ENCODE measurements at regions not wholly inside any gene's neighbourhood (a gene's known extent, or its start where the extent isn't known, plus 50 kb on each side); places are given as distances from the start of the nearest gene placed in this dataset.
"Not testable (repeated sequence)": the region's sequence is repeated elsewhere in the genome, so short reads cannot be mapped to it uniquely, and the experiment has no call there.

GRCh38 chr12:27143256-27144069 lies 61.1 kb upstream of the C12orf71 start:
- Mint-ChIP-seq H3K9me3 (no peaks in the 10 kb centered on the region), H3K4me3 (no peak overlapping the region), H3K4me1 (no peaks in the 10 kb centered on the region), H3K36me3 (no peaks in the 10 kb centered on the region), H3K27ac (no peak overlapping the region), H3K27me3 (ENCODE audit: insufficient read depth, low read depth) (peaks cover 2% of the 10 kb centered on the region)
- H3F3A ChIP-seq (ENCODE audit: low read depth) = no peaks in the 10 kb centered on the region
- no peaks in the 10 kb centered on the region for H3K79me2 ChIP-seq (ENCODE audit: low read depth)
- no peak for DNase-seq (ENCODE audit: low spot score)
- no peak for TF ChIP-seq CTCF (IDR thresholded peaks at IDR 0.05)
- no peak for TF ChIP-seq EZH2phosphoT487 (IDR thresholded peaks at IDR 0.05)
- no peak for TF ChIP-seq EZH2 (IDR thresholded peaks at IDR 0.05)
- H3K4me1 ChIP-seq = peaks cover 8% of the 10 kb centered on the region
- H3K27ac ChIP-seq = no peak overlapping the region
- H2AFZ ChIP-seq (replicated peaks) = no peak overlapping the region
- H3K27me3 ChIP-seq = no peaks in the 10 kb centered on the region
- no peak overlapping the region for H3K4me2 ChIP-seq
- no peaks in the 10 kb centered on the region for H4K20me1 ChIP-seq (ENCODE audit: low read depth)
- H3K9ac ChIP-seq = no peak overlapping the region
- H3K9me3 ChIP-seq (ENCODE audit: low read depth) = no peaks in the 10 kb centered on the region
- H3K36me3 ChIP-seq = no peaks in the 10 kb centered on the region
- H3K4me3 ChIP-seq = no peak overlapping the region

- not testable (repeated sequence) for H3K4me1 ChIP-seq; H3F3A ChIP-seq (ENCODE audit: low read depth); H3K36me3 Mint-ChIP-seq; H3K9ac ChIP-seq; H3K4me1 Mint-ChIP-seq; H3K4me3 Mint-ChIP-seq; H2AFZ ChIP-seq (replicated peaks); H3K9me3 Mint-ChIP-seq; H3K27ac Mint-ChIP-seq; H3K4me2 ChIP-seq; H3K4me3 ChIP-seq; H3K9me3 ChIP-seq (ENCODE audit: low read depth); DNase-seq (ENCODE audit: low spot score); H4K20me1 ChIP-seq (ENCODE audit: low read depth); H3K36me3 ChIP-seq; H3K27ac ChIP-seq; H3K27me3 ChIP-seq; H3K27me3 Mint-ChIP-seq (ENCODE audit: insufficient read depth, low read depth); H3K79me2 ChIP-seq (ENCODE audit: low read depth)
These were observed 63.3 kb upstream of the C12orf71 start for GRCh38 chr12:27145725-27146124.

- Mint-ChIP-seq H3K4me3 (no peak overlapping the region), H3K4me1 (no peaks in the 10 kb centered on the region), H3K27me3 (ENCODE audit: insufficient read depth, low read depth) (peaks cover 5% of the 10 kb centered on the region), H3K27ac (no peak overlapping the region), H3K9me3 (no peaks in the 10 kb centered on the region), H3K36me3 (no peaks in the 10 kb centered on the region)
- no peak overlapping the region for H3K27ac ChIP-seq
- H2AFZ ChIP-seq (replicated peaks) = no peak overlapping the region
- no peaks in the 10 kb centered on the region for H3K9me3 ChIP-seq (ENCODE audit: low read depth)
- no peak overlapping the region for H3K4me2 ChIP-seq
- no peak overlapping the region for H3K9ac ChIP-seq
- no peak overlapping the region for H3K4me3 ChIP-seq
- H3K4me1 ChIP-seq = peaks cover 8% of the 10 kb centered on the region
- no peaks in the 10 kb centered on the region for H3K36me3 ChIP-seq
- H3F3A ChIP-seq (ENCODE audit: low read depth) = no peaks in the 10 kb centered on the region
- DNase-seq (ENCODE audit: low spot score) = no peak
- H4K20me1 ChIP-seq (ENCODE audit: low read depth) = no peaks in the 10 kb centered on the region
- H3K27me3 ChIP-seq = no peaks in the 10 kb centered on the region
- H3K79me2 ChIP-seq (ENCODE audit: low read depth) = no peaks in the 10 kb centered on the region
- TF ChIP-seq EZH2phosphoT487 (IDR thresholded peaks at IDR 0.05) = no peak
- no peak for TF ChIP-seq CTCF (IDR thresholded peaks at IDR 0.05)
- TF ChIP-seq EZH2 (IDR thresholded peaks at IDR 0.05) = no peak
These were observed 66.0 kb upstream of the C12orf71 start for GRCh38 chr12:27148373-27148772.

GRCh38 chr12:27148791-27149190 lies 66.4 kb upstream of the C12orf71 start:
- Histone ChIP-seq H3K9ac (no peak overlapping the region), H3K79me2 (ENCODE audit: low read depth) (no peaks in the 10 kb centered on the region), H3K4me1 (peaks cover 8% of the 10 kb centered on the region), H3K27ac (no peak overlapping the region), H3K9me3 (ENCODE audit: low read depth) (no peaks in the 10 kb centered on the region), H4K20me1 (ENCODE audit: low read depth) (no peaks in the 10 kb centered on the region), H3K4me2 (no peak overlapping the region), H3K4me3 (no peak overlapping the region), H3F3A (ENCODE audit: low read depth) (no peaks in the 10 kb centered on the region), H3K27me3 (no peaks in the 10 kb centered on the region), H3K36me3 (no peaks in the 10 kb centered on the region), H2AFZ (replicated peaks) (no peak overlapping the region)
- H3K36me3 Mint-ChIP-seq = no peaks in the 10 kb centered on the region
- H3K27ac Mint-ChIP-seq = no peak overlapping the region
- no peak for DNase-seq (ENCODE audit: low spot score)
- H3K4me3 Mint-ChIP-seq = no peak overlapping the region
- peaks cover 5% of the 10 kb centered on the region for H3K27me3 Mint-ChIP-seq (ENCODE audit: insufficient read depth, low read depth)
- no peak for TF ChIP-seq CTCF (IDR thresholded peaks at IDR 0.05)
- TF ChIP-seq EZH2phosphoT487 (IDR thresholded peaks at IDR 0.05) = no peak
- no peak for TF ChIP-seq EZH2 (IDR thresholded peaks at IDR 0.05)
- no peaks in the 10 kb centered on the region for H3K9me3 Mint-ChIP-seq
- H3K4me1 Mint-ChIP-seq = no peaks in the 10 kb centered on the region
